Mesendoderm (in vitro differentiated cells): ENCODE measurements at regions not wholly inside any gene's neighbourhood (a gene's known extent, or its start where the extent isn't known, plus 50 kb on each side); places are given as distances from the start of the nearest gene placed in this dataset.

Experiments
- DNase-seq: peaks from one replicate; pipeline ENCODE4 v3.0.0; 2013
- H2AK5ac ChIP-seq: 2 replicates; pipeline ENCODE4 v1.6.1; 2013; ENCODE audit warnings: low read length, inconsistent platforms
- H2BK120ac ChIP-seq: 2 replicates; pipeline ENCODE4 v1.6.1; 2013; ENCODE audit warnings: low read depth, mild to moderate bottlenecking, low read length, moderate library complexity, mixed read lengths
- H2BK15ac ChIP-seq: replicated peaks from 2 replicates; pipeline ENCODE4 v1.6.1; 2013; ENCODE audit warnings: low read depth, mild to moderate bottlenecking, moderate library complexity
- H2BK5ac ChIP-seq: 2 replicates; pipeline ENCODE4 v1.6.1; 2013; ENCODE audit warnings: low read length, inconsistent platforms
- H3K18ac ChIP-seq: 2 replicates; pipeline ENCODE4 v1.6.1; 2013; ENCODE audit warnings: mild to moderate bottlenecking, low read length, mixed read lengths
- H3K23ac ChIP-seq: one replicate; pipeline ENCODE4 v1.6.1; 2013; ENCODE audit warnings: low read length
- H3K27ac ChIP-seq: 2 replicates; pipeline ENCODE4 v1.5.1; 2013; ENCODE audit warnings: low read depth, mild to moderate bottlenecking, inconsistent platforms, low read length, moderate library complexity
- H3K27me3 ChIP-seq: 2 replicates; pipeline ENCODE4 v1.6.1; 2013; ENCODE audit warnings: low read length, control low read depth, mild to moderate bottlenecking, inconsistent platforms; ENCODE audit not compliant: insufficient read depth, poor library complexity
- H3K36me3 ChIP-seq: 2 replicates; pipeline ENCODE4 v1.6.1; 2013; ENCODE audit warnings: low read length, inconsistent platforms; ENCODE audit not compliant: control insufficient read depth, insufficient read depth
- H3K4ac ChIP-seq: one replicate; pipeline ENCODE4 v1.6.1; 2013; ENCODE audit warnings: low read depth, mild to moderate bottlenecking, low read length, moderate library complexity
- H3K4me1 ChIP-seq: 2 replicates; pipeline ENCODE4 v1.6.1; 2013; ENCODE audit warnings: low read depth, low read length, inconsistent platforms; ENCODE audit not compliant: control insufficient read depth
- H3K4me2 ChIP-seq: 2 replicates; pipeline ENCODE4 v1.6.1; 2013; ENCODE audit warnings: low read length
- H3K4me3 ChIP-seq: 2 replicates; pipeline ENCODE4 v1.5.1; 2013; ENCODE audit warnings: mild to moderate bottlenecking, low read length
- H3K56ac ChIP-seq: one replicate; pipeline ENCODE4 v1.6.1; 2013; ENCODE audit warnings: low read length
- H3K79me1 ChIP-seq: 2 replicates; pipeline ENCODE4 v1.6.1; 2013; ENCODE audit warnings: low read length, inconsistent platforms
- H3K79me2 ChIP-seq: 2 replicates; pipeline ENCODE4 v1.6.1; 2013; ENCODE audit warnings: mild to moderate bottlenecking, low read length; ENCODE audit not compliant: control insufficient read depth, insufficient read depth
- H3K9ac ChIP-seq: 2 replicates; pipeline ENCODE4 v1.6.1; 2013; ENCODE audit warnings: low read length, inconsistent platforms
- H4K5ac ChIP-seq: one replicate; pipeline ENCODE4 v1.6.1; 2013; ENCODE audit warnings: low read length
- H4K8ac ChIP-seq: one replicate; pipeline ENCODE4 v1.6.1; 2013; ENCODE audit warnings: low read depth, mild to moderate bottlenecking, control low read depth, low read length, moderate library complexity
- WGBS: extraction: QIAGEN DNeasy Blood & Tissue Kit; methylation state at CpG from one replicate; pipeline ENCODE4 v1.1.7; 2013; ENCODE audit warnings: low lambda C conversion rate, missing lambda C conversion rate; ENCODE audit not compliant: insufficient coverage; ENCODE audit errors: extremely low coverage; 5-methylcytosine and 5-hydroxymethylcytosine counted together

DNA sequence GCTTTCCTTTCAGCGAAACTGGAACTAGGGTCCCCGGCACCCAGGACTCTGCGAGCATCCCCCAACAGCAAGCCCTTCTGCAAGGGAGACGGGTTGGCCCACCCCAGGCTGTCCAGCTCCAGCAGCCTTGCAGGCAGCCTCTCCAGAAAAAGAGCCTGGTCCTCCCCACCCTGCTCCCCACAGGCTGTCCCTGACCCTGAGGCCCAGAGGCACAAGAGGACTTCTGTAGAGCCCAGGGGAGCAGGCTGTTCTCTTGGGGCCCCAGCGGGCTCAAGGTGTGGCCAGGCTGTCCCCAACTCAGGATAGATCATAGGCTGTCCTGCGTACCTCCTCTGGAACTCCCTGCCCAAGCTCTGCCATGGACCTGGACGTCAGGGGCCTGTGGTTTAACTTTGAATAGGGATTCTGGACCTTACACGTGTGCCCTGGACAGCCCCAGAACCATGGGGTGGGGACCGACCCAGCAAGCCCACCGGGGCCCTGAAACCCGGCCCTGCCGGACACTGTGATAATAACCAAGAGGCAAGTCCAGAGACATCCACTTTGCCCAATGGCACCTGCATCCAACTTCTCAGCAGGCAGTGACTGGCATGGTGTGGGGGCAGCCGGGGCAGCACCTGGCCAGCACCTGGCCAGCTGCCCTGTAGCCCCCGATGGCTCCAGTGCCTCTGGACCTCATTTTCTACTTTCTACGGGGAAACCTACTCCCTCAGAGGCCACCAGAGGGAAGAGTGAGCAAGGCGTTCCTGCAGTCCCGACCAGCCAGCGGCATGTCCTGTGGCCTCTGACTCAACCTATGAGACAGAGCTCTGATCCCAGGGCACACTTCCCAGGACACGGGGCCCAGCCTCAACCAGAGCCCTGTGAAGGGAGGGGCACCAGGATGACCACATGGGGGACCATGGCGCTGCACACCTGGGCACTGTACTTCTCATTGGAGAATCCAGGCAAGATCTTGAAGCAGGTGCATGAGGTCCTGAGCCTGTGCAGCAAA, 50.9 kb upstream of the TPM4 start:
- Histone ChIP-seq H3K18ac (no peak overlapping the region), H3K4ac (no peak overlapping the region), H3K56ac (no peak overlapping the region), H3K23ac (no peak overlapping the region), H2AK5ac (no peak overlapping the region), H2BK15ac (no peak overlapping the region), H3K4me2 (no peak overlapping the region), H3K36me3 (no peaks in the 10 kb centered on the region), H3K79me2 (no peaks in the 10 kb centered on the region), H4K5ac (no peak overlapping the region), H3K9ac (no peak overlapping the region), H3K4me3 (no peak overlapping the region), H3K27me3 (no peaks in the 10 kb centered on the region), H2BK120ac (no peak overlapping the region), H4K8ac (no peak overlapping the region), H3K27ac (no peak overlapping the region), H3K4me1 (no peaks in the 10 kb centered on the region), H3K79me1 (no peaks in the 10 kb centered on the region), H2BK5ac (no peak overlapping the region)
- peak; percentile 54 for DNase-seq
- no CpG with 5 or more reads among the region's 20 CpGs for whole genome bisulfite sequencing

DNA sequence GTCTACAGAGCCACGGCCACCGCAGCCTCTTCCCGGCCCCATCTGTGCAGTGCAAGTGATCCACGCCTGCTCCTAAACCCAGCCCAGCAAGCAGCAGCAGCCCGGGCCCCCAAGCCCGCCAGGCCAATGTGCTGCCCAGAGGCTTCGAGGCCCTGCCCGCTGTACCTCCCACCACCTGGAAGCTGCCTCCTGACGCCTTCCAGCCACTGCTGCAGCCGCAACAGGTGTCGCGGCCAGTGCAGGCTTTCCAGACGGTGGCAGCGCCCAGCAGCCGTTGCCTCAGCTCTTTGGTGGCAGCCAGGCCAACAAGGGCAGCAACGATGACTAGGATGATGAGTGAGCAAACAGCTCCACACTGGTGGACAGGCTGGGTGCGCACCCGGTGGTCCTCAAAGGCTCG, 50.2 kb upstream of the TPM4 start:
- H3K27ac ChIP-seq: no peak overlapping the region
- H4K5ac ChIP-seq: no peak overlapping the region
- WGBS: no CpG with 5 or more reads among the region's 19 CpGs
- DNase-seq: no peak
- no peaks in the 10 kb centered on the region for H3K27me3 ChIP-seq
- H3K4me3 ChIP-seq: no peak overlapping the region
- no peaks in the 10 kb centered on the region for H3K4me1 ChIP-seq
- H3K4ac ChIP-seq: no peak overlapping the region
- H3K9ac ChIP-seq: no peak overlapping the region
- no peak overlapping the region for H2BK15ac ChIP-seq
- no peaks in the 10 kb centered on the region for H3K36me3 ChIP-seq
- no peak overlapping the region for H3K18ac ChIP-seq
- no peak overlapping the region for H2BK5ac ChIP-seq
- no peak overlapping the region for H2BK120ac ChIP-seq
- H3K4me2 ChIP-seq: no peak overlapping the region
- no peak overlapping the region for H3K56ac ChIP-seq
- H2AK5ac ChIP-seq: no peak overlapping the region
- H3K79me1 ChIP-seq: no peaks in the 10 kb centered on the region
- H3K79me2 ChIP-seq: no peaks in the 10 kb centered on the region
- no peak overlapping the region for H4K8ac ChIP-seq
- H3K23ac ChIP-seq: no peak overlapping the region
